ENCODE measurements at regions not wholly inside any gene's neighbourhood (a gene's known extent, or its start where the extent isn't known, plus 50 kb on each side); places are given as distances from the start of the nearest gene placed in this dataset.

DNA sequence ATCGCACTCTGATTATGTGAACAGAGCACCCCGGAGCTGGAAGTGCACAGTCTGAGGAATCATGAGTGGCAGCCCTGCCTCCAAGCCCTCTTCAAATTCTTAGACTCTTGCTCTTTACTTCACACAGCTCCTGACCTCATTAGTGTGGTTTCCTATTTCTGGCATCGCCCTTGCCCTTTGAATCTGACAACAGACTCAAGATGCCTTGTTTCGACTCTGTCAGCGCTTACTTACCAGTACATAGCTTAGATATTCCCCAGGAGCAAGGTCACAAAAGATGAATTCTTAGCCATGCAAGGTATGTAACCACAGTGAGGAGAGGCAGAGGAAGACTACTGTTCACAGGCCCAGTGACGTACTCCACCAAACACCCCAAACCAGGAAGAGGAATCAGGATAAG is 167.2 kb downstream of the KDR start:
- no peak for TF ChIP-seq CTCF (IDR thresholded peaks at IDR 0.05; ENCODE audit: low read length)
- TF ChIP-seq EZH2 (optimal IDR thresholded peaks at IDR 0.05; ENCODE audit: low read depth, low read length), result no peak

All from MM.1S (cell line).